ENCODE measurements at regions not wholly inside any gene's neighbourhood (a gene's known extent, or its start where the extent isn't known, plus 50 kb on each side); places are given as distances from the start of the nearest gene placed in this dataset.

GRCh38 chrX:2596045-2596444 lies 95.0 kb upstream of the CD99 start:
- no peak for TF ChIP-seq CTCF (IDR thresholded peaks at IDR 0.05; ENCODE audit: insufficient read depth, missing control alignments)
- FAIRE-seq: no peak

GRCh38 chrX:2595258-2595657 lies 94.5 kb upstream of the DHRSX start:
- no peak for TF ChIP-seq CTCF (IDR thresholded peaks at IDR 0.05; ENCODE audit: insufficient read depth, missing control alignments)
- DNase-seq (ENCODE audit: insufficient read length, low spot score) (no peak), FAIRE-seq (no peak)

More at GRCh38 chrX:2596045-2596444, 95.0 kb upstream of the CD99 start:
- DNase-seq (ENCODE audit: insufficient read length, low spot score): no peak

GRCh38 chrX:2594491-2594890 lies 93.7 kb upstream of the DHRSX start:
- FAIRE-seq (no peak), DNase-seq (ENCODE audit: insufficient read length, low spot score) (no peak)
- no peak for TF ChIP-seq CTCF (IDR thresholded peaks at IDR 0.05; ENCODE audit: insufficient read depth, missing control alignments)

- no peak for TF ChIP-seq CTCF (IDR thresholded peaks at IDR 0.05; ENCODE audit: insufficient read depth, missing control alignments)
- no peak for FAIRE-seq
- DNase-seq (ENCODE audit: insufficient read length, low spot score): no peak
Observed at GRCh38 chrX:2592279-2592678, 91.5 kb upstream of the DHRSX start.

- no peak for DNase-seq (ENCODE audit: insufficient read length, low spot score)
- FAIRE-seq: no peak
Observed at GRCh38 chrX:2589186-2590020, 88.6 kb upstream of the DHRSX start.

GRCh38 chrX:2588049-2588448 lies 87.3 kb upstream of the DHRSX start:
- TF ChIP-seq CTCF (IDR thresholded peaks at IDR 0.05; ENCODE audit: insufficient read depth, missing control alignments): no peak
- FAIRE-seq (no peak), DNase-seq (ENCODE audit: insufficient read length, low spot score) (no peak)

More at GRCh38 chrX:2589186-2590020, 88.6 kb upstream of the DHRSX start:
- TF ChIP-seq CTCF (IDR thresholded peaks at IDR 0.05; ENCODE audit: insufficient read depth, missing control alignments): no peak

- DNase-seq (ENCODE audit: insufficient read length, low spot score): no peak
- no peak for FAIRE-seq
- TF ChIP-seq CTCF (IDR thresholded peaks at IDR 0.05; ENCODE audit: insufficient read depth, missing control alignments): no peak
Observed at GRCh38 chrX:2587146-2587545, 86.4 kb upstream of the DHRSX start.
